ENCODE measurements at regions not wholly inside any gene's neighbourhood (a gene's known extent, or its start where the extent isn't known, plus 50 kb on each side); places are given as distances from the start of the nearest gene placed in this dataset.

GRCh38 chr21:9758888-9759287 lies 762.5 kb upstream of the TPTE start:
- Histone ChIP-seq H3K79me2 (ENCODE audit: insufficient read depth, low read length) (no peaks in the 10 kb centered on the region), H3K4me3 (replicated peaks in 1 of 2; ENCODE audit: low read depth in 1 of 2, low read length in 2 of 2) (no peak overlapping the region), H4K20me1 (ENCODE audit: insufficient read depth) (no peaks in the 10 kb centered on the region), H3K27me3 (ENCODE audit: insufficient read depth, low read length) (no peaks in the 10 kb centered on the region), H2AFZ (ENCODE audit: low read depth, low read length, poor library complexity, severe bottlenecking) (no peak overlapping the region), H3K9me3 (ENCODE audit: control insufficient read depth in 1 of 2, insufficient read depth in 1 of 2, low read depth in 1 of 2, low read length in 2 of 2) (peaks cover 54 to 70% of the 10 kb centered on the region in 2 experiments), H3K27ac (ENCODE audit: low read depth, low read length) (no peak overlapping the region), H3K4me2 (ENCODE audit: low read length) (no peak overlapping the region), H3K4me1 (ENCODE audit: control insufficient read depth in 1 of 2, insufficient read depth in 2 of 2, low read length in 2 of 2) (no peaks in the 10 kb centered on the region), H3K9ac (ENCODE audit: low read length) (no peak overlapping the region), H3K36me3 (ENCODE audit: control insufficient read depth in 1 of 2, insufficient read depth in 2 of 2, low read length in 2 of 2) (no peaks in the 10 kb centered on the region), H3K9me2 (ENCODE audit: insufficient read depth) (no peaks in the 10 kb centered on the region)
- CTCF ChIA-PET: no interaction called here
- POLR2A ChIA-PET: no interaction called here
- no peak for TF ChIP-seq EGR1 (IDR thresholded peaks at IDR 0.05; ENCODE audit: low read depth)
- TF ChIP-seq MAX (IDR thresholded peaks at IDR 0.05): no peak
- TF ChIP-seq FOSL1 (IDR thresholded peaks at IDR 0.05; ENCODE audit: low read depth): no peak
- TF ChIP-seq POLR2A (IDR thresholded peaks at IDR 0.05; ENCODE audit: borderline replicate concordance, extremely low read depth, insufficient read depth, insufficient read length): no peak
- TF ChIP-seq SRF (IDR thresholded peaks at IDR 0.05; ENCODE audit: low read depth): no peak
- TF ChIP-seq ELF1 (IDR thresholded peaks at IDR 0.05; ENCODE audit: borderline replicate concordance, low read depth): no peak
- TF ChIP-seq EZH2phosphoT487 (IDR thresholded peaks at IDR 0.05; ENCODE audit: borderline replicate concordance): no peak
- TF ChIP-seq TCF7L2 (IDR thresholded peaks at IDR 0.05; ENCODE audit: borderline replicate concordance, extremely low read depth, insufficient read depth, insufficient read length): no peak
- no peak for TF ChIP-seq POLR2AphosphoS5 (IDR thresholded peaks at IDR 0.05; ENCODE audit: low read depth, low read length)
- TF ChIP-seq ZFX (IDR thresholded peaks at IDR 0.05): no peak
- no peak for TF ChIP-seq YY1 (IDR thresholded peaks at IDR 0.05; ENCODE audit: extremely low read depth, insufficient replicate concordance, low read depth, low read length)
- no peak for TF ChIP-seq SP1 (IDR thresholded peaks at IDR 0.05; ENCODE audit: low read depth)
- TF ChIP-seq CEBPB (IDR thresholded peaks at IDR 0.05; ENCODE audit: low read depth): no peak
- no peak for TF ChIP-seq JUND (IDR thresholded peaks at IDR 0.05)
- no peak for TF ChIP-seq SIN3A (IDR thresholded peaks at IDR 0.05; ENCODE audit: low read depth)
- no peak for TF ChIP-seq ZNF274 (IDR thresholded peaks at IDR 0.05; ENCODE audit: low read depth, low read length)
- no peak for TF ChIP-seq CBX3 (IDR thresholded peaks at IDR 0.05; ENCODE audit: low read depth)
- TF ChIP-seq ATF3 (IDR thresholded peaks at IDR 0.05): no peak
- intact Hi-C loops (cut with micrococcal nuclease): no loop called here
- DNase-seq (ENCODE audit: low read depth, low spot score): no peak
- BruUV-seq (replicated peaks): no TSS peak
- RAD21 ChIA-PET (ENCODE audit: low non-redundant PET in 1 of 2, low total read pairs in 2 of 2, uncharacterized antibody in 2 of 2, unreplicated experiment in 2 of 2): no interaction called here
- ATAC-seq: no peak

Data from HCT116 (cell line).